ENCODE measurements at regions not wholly inside any gene's neighbourhood (a gene's known extent, or its start where the extent isn't known, plus 50 kb on each side); places are given as distances from the start of the nearest gene placed in this dataset.
"Not testable (repeated sequence)": the region's sequence is repeated elsewhere in the genome, so short reads cannot be mapped to it uniquely, and the experiment has no call there.

- peak in 1 of 3 experiments; percentile 3 for DNase-seq (ENCODE audit: low read depth in 2 of 3, low spot score in 2 of 3)
Observed at GRCh38 chr7:114084472-114085312, 165.9 kb upstream of the PPP1R3A start.

GRCh38 chr7:114084002-114084471 lies 165.2 kb upstream of the PPP1R3A start:
- DNase-seq (ENCODE audit: low read depth in 2 of 3, low spot score in 2 of 3), result no peak

- no peak for DNase-seq (ENCODE audit: low read depth in 2 of 3, low spot score in 2 of 3)
Observed at GRCh38 chr7:114083166-114084001, 164.6 kb upstream of the PPP1R3A start.

GRCh38 chr7:114082642-114083165 lies 163.9 kb upstream of the PPP1R3A start:
- DNase-seq (ENCODE audit: low read depth in 2 of 3, low spot score in 2 of 3), result no peak

GRCh38 chr7:114081606-114082425 lies 163.0 kb upstream of the PPP1R3A start:
- DNase-seq (ENCODE audit: low read depth in 2 of 3, low spot score in 2 of 3), result no peak

- DNase-seq (ENCODE audit: low read depth in 2 of 3, low spot score in 2 of 3), result not testable (repeated sequence)
Observed at GRCh38 chr7:114077158-114077524, 158.3 kb upstream of the PPP1R3A start.

- not testable (repeated sequence) for DNase-seq (ENCODE audit: low read depth in 2 of 3, low spot score in 2 of 3)
Observed at GRCh38 chr7:114076392-114077157, 157.8 kb upstream of the PPP1R3A start.

- no peak for DNase-seq (ENCODE audit: low read depth in 2 of 3, low spot score in 2 of 3)
Observed at GRCh38 chr7:114073701-114074100, 154.9 kb upstream of the PPP1R3A start.

- no peak for DNase-seq (ENCODE audit: low read depth in 2 of 3, low spot score in 2 of 3)
Observed at GRCh38 chr7:114070246-114070645, 151.4 kb upstream of the PPP1R3A start.

GRCh38 chr7:114062810-114063209 lies 144.0 kb upstream of the PPP1R3A start:
- no peak for DNase-seq (ENCODE audit: low read depth in 2 of 3, low spot score in 2 of 3)

- DNase-seq (ENCODE audit: low read depth in 2 of 3, low spot score in 2 of 3), result no peak
Observed at GRCh38 chr7:114051871-114052331, 133.1 kb upstream of the PPP1R3A start.

- DNase-seq (ENCODE audit: low read depth in 2 of 3, low spot score in 2 of 3), result no peak
Observed at GRCh38 chr7:114050571-114050970, 131.8 kb upstream of the PPP1R3A start.

GRCh38 chr7:114048386-114049235 lies 129.8 kb upstream of the PPP1R3A start:
- DNase-seq (ENCODE audit: low read depth in 2 of 3, low spot score in 2 of 3), result no peak

GRCh38 chr7:114047889-114048288 lies 129.1 kb upstream of the PPP1R3A start:
- no peak for DNase-seq (ENCODE audit: low read depth in 2 of 3, low spot score in 2 of 3)

- no peak for DNase-seq (ENCODE audit: low read depth in 2 of 3, low spot score in 2 of 3)
Observed at GRCh38 chr7:114033475-114033874, 114.7 kb upstream of the PPP1R3A start.

- DNase-seq (ENCODE audit: low read depth in 2 of 3, low spot score in 2 of 3), result no peak
Observed at GRCh38 chr7:114026486-114027089, 107.8 kb upstream of the PPP1R3A start.

GRCh38 chr7:114021135-114021534 lies 102.3 kb upstream of the PPP1R3A start:
- DNase-seq (ENCODE audit: low read depth in 2 of 3, low spot score in 2 of 3), result no peak

- no peak for DNase-seq (ENCODE audit: low read depth in 2 of 3, low spot score in 2 of 3)
Observed at GRCh38 chr7:114008696-114009095, 89.9 kb upstream of the PPP1R3A start.

- no peak for DNase-seq (ENCODE audit: low read depth in 2 of 3, low spot score in 2 of 3)
Observed at GRCh38 chr7:114007386-114007785, 88.6 kb upstream of the PPP1R3A start.

Data from activated CD8-positive, alpha-beta memory T cell treated with anti-CD3 and anti-CD28 coated beads for 48 hours (primary cell).